Memory B cell (primary cell): ENCODE measurements at regions not wholly inside any gene's neighbourhood (a gene's known extent, or its start where the extent isn't known, plus 50 kb on each side); places are given as distances from the start of the nearest gene placed in this dataset.
"Not testable (repeated sequence)": the region's sequence is repeated elsewhere in the genome, so short reads cannot be mapped to it uniquely, and the experiment has no call there.

Experiments
- ATAC-seq: fragments of 150-1000 bp; cut with Tn5 transposase; 2 replicates; pipeline ENCODE4 v1.10.0; 2021; ENCODE audit warnings: low read depth, mild to moderate bottlenecking, moderate library complexity
- DNase-seq, 2 donors: peaks; one replicate each; pipeline ENCODE4 v3.0.0; 2022; ENCODE audit warnings: low spot score in 2 of 2
- H3K27ac Mint-ChIP-seq: one replicate; pipeline ENCODE4 v1.8.0; 2022; ENCODE audit warnings: mild to moderate bottlenecking, moderate library complexity, mixed read lengths
- H3K27me3 Mint-ChIP-seq: one replicate; pipeline ENCODE4 v1.8.0; 2022; ENCODE audit warnings: mixed read lengths
- H3K36me3 Mint-ChIP-seq: one replicate; pipeline ENCODE4 v1.8.0; 2022; ENCODE audit warnings: mild to moderate bottlenecking, mixed read lengths
- H3K4me1 Mint-ChIP-seq: one replicate; pipeline ENCODE4 v1.8.0; 2022; ENCODE audit warnings: mixed read lengths
- H3K4me3 Mint-ChIP-seq: one replicate; pipeline ENCODE4 v1.8.0; 2022; ENCODE audit warnings: mild to moderate bottlenecking, moderate library complexity, mixed read lengths
- H3K9me3 Mint-ChIP-seq: one replicate; pipeline ENCODE4 v1.8.0; 2022; ENCODE audit warnings: mixed read lengths

- no peak overlapping the region for H3K4me3 Mint-ChIP-seq
- no peak overlapping the region for H3K27ac Mint-ChIP-seq
- peaks cover 8% of the 10 kb centered on the region for H3K4me1 Mint-ChIP-seq
- H3K27me3 Mint-ChIP-seq, result peaks cover 23% of the 10 kb centered on the region
- H3K9me3 Mint-ChIP-seq, result no peaks in the 10 kb centered on the region
- ATAC-seq (no peak), DNase-seq (no peak)
- no peaks in the 10 kb centered on the region for H3K36me3 Mint-ChIP-seq
Observed at GRCh38 chr2:8595428-8595805, 86.4 kb upstream of the ID2 start.

- Mint-ChIP-seq H3K9me3 (no peaks in the 10 kb centered on the region), H3K27me3 (peaks cover 23% of the 10 kb centered on the region), H3K36me3 (no peaks in the 10 kb centered on the region), H3K4me1 (peaks cover 8% of the 10 kb centered on the region), H3K4me3 (no peak overlapping the region), H3K27ac (no peak overlapping the region)
- ATAC-seq, result no peak
- DNase-seq, result no peak
Observed at GRCh38 chr2:8595811-8596600, 85.8 kb upstream of the ID2 start.

GRCh38 chr2:8597094-8597493 is 84.8 kb upstream of the ID2 start:
- no peaks in the 10 kb centered on the region for H3K36me3 Mint-ChIP-seq
- no peak for DNase-seq
- H3K4me1 Mint-ChIP-seq, result peaks cover 8% of the 10 kb centered on the region
- peaks cover 20% of the 10 kb centered on the region for H3K27me3 Mint-ChIP-seq
- no peak overlapping the region for H3K4me3 Mint-ChIP-seq
- no peaks in the 10 kb centered on the region for H3K9me3 Mint-ChIP-seq
- no peak for ATAC-seq
- no peak overlapping the region for H3K27ac Mint-ChIP-seq

GRCh38 chr2:8597559-8598225 is 84.2 kb upstream of the ID2 start:
- DNase-seq, result no peak
- H3K9me3 Mint-ChIP-seq, result no peaks in the 10 kb centered on the region
- H3K4me3 Mint-ChIP-seq, result no peak overlapping the region
- peaks cover 20% of the 10 kb centered on the region for H3K27me3 Mint-ChIP-seq
- ATAC-seq, result no peak
- H3K36me3 Mint-ChIP-seq, result no peaks in the 10 kb centered on the region
- H3K27ac Mint-ChIP-seq, result no peak overlapping the region
- peaks cover 8% of the 10 kb centered on the region for H3K4me1 Mint-ChIP-seq

GRCh38 chr2:8598295-8599165 is 83.3 kb upstream of the ID2 start:
- no peaks in the 10 kb centered on the region for H3K9me3 Mint-ChIP-seq
- DNase-seq (no peak), ATAC-seq (no peak)
- no peaks in the 10 kb centered on the region for H3K36me3 Mint-ChIP-seq
- H3K27me3 Mint-ChIP-seq, result peaks cover 17% of the 10 kb centered on the region
- H3K27ac Mint-ChIP-seq, result no peak overlapping the region
- no peak overlapping the region for H3K4me3 Mint-ChIP-seq
- peaks cover 8% of the 10 kb centered on the region for H3K4me1 Mint-ChIP-seq

GRCh38 chr2:8599421-8600242 is 82.2 kb upstream of the ID2 start:
- no peaks in the 10 kb centered on the region for H3K9me3 Mint-ChIP-seq
- H3K27ac Mint-ChIP-seq, result no peak overlapping the region
- ATAC-seq (no peak), DNase-seq (no peak)
- H3K4me1 Mint-ChIP-seq, result peaks cover 8% of the 10 kb centered on the region
- H3K27me3 Mint-ChIP-seq, result peaks cover 12% of the 10 kb centered on the region
- no peak overlapping the region for H3K4me3 Mint-ChIP-seq
- H3K36me3 Mint-ChIP-seq, result no peaks in the 10 kb centered on the region

GRCh38 chr2:8600456-8600855 is 81.4 kb upstream of the ID2 start:
- no peak for ATAC-seq
- H3K4me1 Mint-ChIP-seq, result peaks cover 8% of the 10 kb centered on the region
- no peaks in the 10 kb centered on the region for H3K36me3 Mint-ChIP-seq
- no peak overlapping the region for H3K4me3 Mint-ChIP-seq
- no peak overlapping the region for H3K27ac Mint-ChIP-seq
- peaks cover 12% of the 10 kb centered on the region for H3K27me3 Mint-ChIP-seq
- no peak for DNase-seq
- no peaks in the 10 kb centered on the region for H3K9me3 Mint-ChIP-seq

- no peak for DNase-seq
- Mint-ChIP-seq H3K27ac (no peak overlapping the region), H3K9me3 (no peaks in the 10 kb centered on the region), H3K4me1 (no peaks in the 10 kb centered on the region), H3K4me3 (no peak overlapping the region), H3K36me3 (no peaks in the 10 kb centered on the region), H3K27me3 (peaks cover 2% of the 10 kb centered on the region)
- no peak for ATAC-seq
Observed at GRCh38 chr2:8602809-8603208, 79.0 kb upstream of the ID2 start.

- DNase-seq, H3K9me3 Mint-ChIP-seq, H3K4me1 Mint-ChIP-seq, H3K27ac Mint-ChIP-seq, H3K4me3 Mint-ChIP-seq, H3K36me3 Mint-ChIP-seq, H3K27me3 Mint-ChIP-seq, ATAC-seq: not testable (repeated sequence)
Observed at GRCh38 chr2:8603356-8603755, 78.5 kb upstream of the ID2 start.

- Mint-ChIP-seq H3K36me3 (no peaks in the 10 kb centered on the region), H3K4me3 (no peak overlapping the region), H3K27ac (no peak overlapping the region), H3K9me3 (no peaks in the 10 kb centered on the region), H3K4me1 (no peaks in the 10 kb centered on the region), H3K27me3 (peaks cover 2% of the 10 kb centered on the region)
- DNase-seq (no peak), ATAC-seq (no peak)
Observed at GRCh38 chr2:8604262-8604661, 77.6 kb upstream of the ID2 start.

GRCh38 chr2:8605351-8606065 is 76.3 kb upstream of the ID2 start:
- H3K27ac Mint-ChIP-seq, result no peak overlapping the region
- H3K4me3 Mint-ChIP-seq, result no peak overlapping the region
- H3K4me1 Mint-ChIP-seq, result no peaks in the 10 kb centered on the region
- ATAC-seq, result no peak
- no peak for DNase-seq
- no peaks in the 10 kb centered on the region for H3K36me3 Mint-ChIP-seq
- H3K9me3 Mint-ChIP-seq, result peaks cover under 1% of the 10 kb centered on the region
- no peaks in the 10 kb centered on the region for H3K27me3 Mint-ChIP-seq

GRCh38 chr2:8606226-8606625 is 75.6 kb upstream of the ID2 start:
- peaks cover 5% of the 10 kb centered on the region for H3K9me3 Mint-ChIP-seq
- ATAC-seq, result no peak
- no peaks in the 10 kb centered on the region for H3K4me1 Mint-ChIP-seq

More at GRCh38 chr2:8606226-8606625, 75.6 kb upstream of the ID2 start:
- no peak for DNase-seq
- peaks cover 2% of the 10 kb centered on the region for H3K27me3 Mint-ChIP-seq
- no peak overlapping the region for H3K27ac Mint-ChIP-seq
- H3K36me3 Mint-ChIP-seq, result no peaks in the 10 kb centered on the region
- no peak overlapping the region for H3K4me3 Mint-ChIP-seq
